Lower leg skin (tissue), 4 donors: ENCODE measurements at regions not wholly inside any gene's neighbourhood (a gene's known extent, or its start where the extent isn't known, plus 50 kb on each side); places are given as distances from the start of the nearest gene placed in this dataset.

Experiments
- DNase-seq, 2 donors: peaks; one replicate each; pipeline ENCODE4 v3.0.0-alpha.2; 2019; ENCODE audit warnings: low spot score in 2 of 2
- H3K4me3 ChIP-seq: fragments of 200-600 bp; sonication (generic); 2 replicates; pipeline ENCODE4 v1.5.1; 2017; ENCODE audit warnings: mild to moderate bottlenecking, low read depth; ENCODE audit not compliant: poor library complexity, severe bottlenecking
- POLR2A ChIP-seq, 2 donors: fragments of 450-650 bp; IDR thresholded peaks; one replicate each; pipeline ENCODE4 v1.6.1; 2016 to 2017; ENCODE audit warnings: antibody characterized with exemption in 2 of 2, mild to moderate bottlenecking in 1 of 2, moderate library complexity in 1 of 2
- WGBS, 2 donors: methylation state at CpG; one replicate each; pipeline ENCODE4 v1.1.5; 2018; 5-methylcytosine and 5-hydroxymethylcytosine counted together
- intact Hi-C: fragments of 100-400 bp; cut with DNase I; formaldehyde crosslinking; loops from one replicate; pipeline ENCODE4 v1.15.0; 2023; ENCODE audit warnings: low total_unique reads
- TF ChIP-seq, protein P1 (sequence below), 3 donors: fragments of 450-650 bp; IDR thresholded peaks; one replicate each; pipeline ENCODE4 v1.5.1; 2016; ENCODE audit warnings: antibody characterized with exemption in 3 of 3, mild to moderate bottlenecking in 3 of 3, moderate library complexity in 2 of 3

DNA sequence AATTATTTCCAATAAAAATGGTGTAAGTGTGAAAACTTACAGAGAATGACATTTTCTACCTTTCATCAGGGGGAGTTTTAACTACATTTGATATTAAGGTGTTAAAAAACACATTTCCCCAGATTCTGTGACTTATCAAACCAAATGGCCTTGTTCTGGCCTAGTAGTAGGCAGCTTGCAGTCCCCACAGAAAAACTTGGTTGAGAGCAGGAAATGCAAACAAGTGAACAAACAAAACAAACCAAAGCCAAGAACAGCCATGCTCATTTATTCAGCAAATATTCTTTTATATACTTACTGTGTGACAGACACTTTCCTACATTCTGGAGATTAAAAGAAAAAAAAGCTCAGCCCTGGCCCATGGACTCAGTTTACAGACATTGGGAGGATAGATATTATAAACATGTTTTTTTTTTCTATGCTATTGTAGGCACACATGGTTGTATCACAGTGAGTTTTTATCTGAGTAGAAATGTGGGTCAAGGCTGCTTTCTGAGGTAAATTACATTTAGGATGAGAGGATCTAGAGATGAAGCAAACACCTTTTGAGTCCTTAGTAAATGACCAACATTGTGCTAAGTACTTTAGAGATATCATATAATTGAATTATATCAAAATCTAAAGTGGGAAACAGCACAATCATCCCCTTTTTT lies 449.2 kb upstream of the AADAT start:
- intact Hi-C loops = no loop called here
- no peak overlapping the region for H3K4me3 ChIP-seq
- DNase-seq = no peak
- TF ChIP-seq, protein P1, sequence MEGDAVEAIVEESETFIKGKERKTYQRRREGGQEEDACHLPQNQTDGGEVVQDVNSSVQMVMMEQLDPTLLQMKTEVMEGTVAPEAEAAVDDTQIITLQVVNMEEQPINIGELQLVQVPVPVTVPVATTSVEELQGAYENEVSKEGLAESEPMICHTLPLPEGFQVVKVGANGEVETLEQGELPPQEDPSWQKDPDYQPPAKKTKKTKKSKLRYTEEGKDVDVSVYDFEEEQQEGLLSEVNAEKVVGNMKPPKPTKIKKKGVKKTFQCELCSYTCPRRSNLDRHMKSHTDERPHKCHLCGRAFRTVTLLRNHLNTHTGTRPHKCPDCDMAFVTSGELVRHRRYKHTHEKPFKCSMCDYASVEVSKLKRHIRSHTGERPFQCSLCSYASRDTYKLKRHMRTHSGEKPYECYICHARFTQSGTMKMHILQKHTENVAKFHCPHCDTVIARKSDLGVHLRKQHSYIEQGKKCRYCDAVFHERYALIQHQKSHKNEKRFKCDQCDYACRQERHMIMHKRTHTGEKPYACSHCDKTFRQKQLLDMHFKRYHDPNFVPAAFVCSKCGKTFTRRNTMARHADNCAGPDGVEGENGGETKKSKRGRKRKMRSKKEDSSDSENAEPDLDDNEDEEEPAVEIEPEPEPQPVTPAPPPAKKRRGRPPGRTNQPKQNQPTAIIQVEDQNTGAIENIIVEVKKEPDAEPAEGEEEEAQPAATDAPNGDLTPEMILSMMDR (IDR thresholded peaks at IDR 0.05) = no peak
- no peak for TF ChIP-seq POLR2A (IDR thresholded peaks at IDR 0.05)

DNA sequence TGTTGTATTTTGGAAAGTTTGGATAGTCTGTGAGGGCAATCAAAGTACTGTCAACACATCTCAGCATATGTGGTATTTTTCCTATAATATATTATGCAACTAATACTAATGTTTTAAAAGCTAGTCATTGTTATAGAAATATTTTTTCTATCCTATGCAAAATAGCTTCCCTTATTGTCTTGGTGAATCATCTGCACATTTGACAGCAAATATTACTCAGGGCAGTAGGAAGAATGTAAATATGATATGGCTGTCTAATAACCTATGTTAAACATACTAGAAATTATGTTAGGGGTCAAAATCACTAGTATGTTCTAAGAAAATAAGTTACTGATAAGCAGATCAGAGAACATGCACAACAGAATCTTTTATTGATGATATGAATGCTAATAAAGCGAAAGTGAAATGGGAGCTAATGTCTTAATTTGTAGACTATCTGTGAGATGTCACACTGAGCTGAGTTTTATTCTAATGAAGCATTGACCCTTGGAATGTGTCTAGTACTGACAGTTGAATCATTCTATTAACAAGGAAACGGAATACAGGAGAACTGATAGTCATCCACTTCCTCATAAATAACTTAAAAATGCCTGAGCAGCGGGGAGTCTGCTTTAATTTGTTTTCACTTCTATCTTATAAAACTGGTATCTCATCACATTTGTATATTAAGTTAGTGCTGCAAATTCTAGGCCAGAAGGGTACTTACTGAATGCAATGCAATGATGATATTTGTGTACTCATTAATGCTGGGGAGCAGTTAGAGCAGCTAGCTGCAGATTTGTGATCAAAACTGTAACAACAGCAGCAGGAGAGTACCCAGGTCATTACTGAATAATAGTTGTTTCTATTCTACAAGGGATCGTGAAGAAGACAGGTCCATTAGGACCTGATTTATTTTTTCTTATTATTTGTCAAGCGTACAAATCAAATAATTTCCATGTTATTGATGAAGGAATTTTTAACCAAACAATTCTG lies 440.3 kb upstream of the AADAT start:
- intact Hi-C loops = no loop called here
- no peak for TF ChIP-seq POLR2A (IDR thresholded peaks at IDR 0.05)
- TF ChIP-seq, protein P1 (IDR thresholded peaks at IDR 0.05) = no peak
- no peak overlapping the region for H3K4me3 ChIP-seq
- DNase-seq = no peak
- WGBS, 2 donors = 80 to 81% methylated on average over 5 of the region's 5 CpGs

DNA sequence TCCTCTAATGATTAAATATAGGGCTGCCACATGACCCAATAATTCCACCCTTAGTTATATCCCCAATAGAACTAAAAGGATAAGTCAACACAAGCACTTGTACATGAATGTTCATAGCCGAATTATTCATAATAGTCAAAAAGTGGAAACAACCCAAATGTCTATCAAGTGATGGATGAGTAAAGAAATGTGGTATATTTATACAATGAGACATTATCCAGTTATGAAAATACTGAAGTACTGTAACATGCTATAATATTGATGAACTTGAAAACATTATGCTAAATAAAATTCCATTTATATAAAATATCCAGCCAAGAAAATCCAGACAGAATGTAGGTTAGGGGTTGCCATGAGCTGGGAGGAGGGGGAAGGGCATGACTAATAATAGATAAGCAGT lies 436.7 kb upstream of the AADAT start:
- 72 to 75% methylated on average over 1 of the region's 1 CpG for WGBS, 2 donors
- intact Hi-C loops = no loop called here
- no peak for TF ChIP-seq POLR2A (IDR thresholded peaks at IDR 0.05)
- TF ChIP-seq, protein P1 (IDR thresholded peaks at IDR 0.05) = no peak
- no peak overlapping the region for H3K4me3 ChIP-seq
- no peak for DNase-seq

DNA sequence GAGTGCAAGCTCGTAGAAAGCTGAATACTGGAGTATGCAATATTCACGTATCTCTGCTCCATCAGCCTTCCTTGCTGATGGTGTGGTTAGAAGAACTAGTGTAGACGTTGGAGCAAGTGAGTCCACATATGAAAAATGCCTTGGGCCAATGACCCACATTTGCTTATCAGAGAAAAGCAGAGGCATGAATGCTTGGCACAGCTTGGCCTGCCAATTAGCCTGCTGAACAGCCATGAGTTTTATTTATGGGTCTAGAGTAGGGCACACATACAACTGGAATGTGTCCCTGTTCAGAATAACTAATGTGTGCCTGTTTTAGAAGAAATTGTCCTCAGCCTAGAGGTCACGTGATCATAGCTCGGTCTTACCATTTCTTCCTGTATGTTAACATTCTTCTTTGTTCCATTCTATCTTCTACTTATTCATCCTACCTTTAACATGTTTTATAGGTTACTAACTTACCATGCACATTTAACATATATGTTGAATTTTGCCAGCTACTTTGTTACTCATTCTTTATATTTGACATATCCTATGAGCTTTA lies 432.7 kb upstream of the AADAT start:
- intact Hi-C loops = no loop called here
- H3K4me3 ChIP-seq = no peak overlapping the region
- no peak for DNase-seq
- TF ChIP-seq, protein P1 (IDR thresholded peaks at IDR 0.05) = no peak
- no peak for TF ChIP-seq POLR2A (IDR thresholded peaks at IDR 0.05)
- 79% methylated on average over 5 of the region's 5 CpGs for WGBS, 2 donors

DNA sequence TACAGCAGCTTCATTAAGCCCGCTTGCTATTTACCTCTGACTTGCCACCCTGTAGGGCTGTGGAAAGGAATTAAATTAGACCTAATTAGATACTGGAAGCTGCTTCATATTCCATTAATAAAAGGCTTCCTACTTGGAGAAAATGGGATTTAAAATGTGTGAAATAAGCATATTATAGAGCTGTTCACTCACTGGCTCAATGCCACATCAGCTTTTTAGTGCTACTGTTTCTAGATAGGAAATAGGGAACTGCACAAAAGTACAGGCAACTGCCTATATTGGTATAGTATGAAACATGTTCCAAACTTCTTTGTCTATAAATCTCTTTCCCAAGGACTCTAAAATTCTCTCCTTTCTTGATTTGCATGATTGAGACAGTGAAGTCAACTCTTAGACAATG lies 407.9 kb upstream of the AADAT start:
- intact Hi-C loops = no loop called here
- TF ChIP-seq, protein P1 (IDR thresholded peaks at IDR 0.05) = no peak
- TF ChIP-seq POLR2A (IDR thresholded peaks at IDR 0.05) = no peak
- DNase-seq = no peak
- 77 to 79% methylated on average over 1 of the region's 1 CpG for WGBS, 2 donors
- H3K4me3 ChIP-seq = no peak overlapping the region
